ENCODE measurements at regions not wholly inside any gene's neighbourhood (a gene's known extent, or its start where the extent isn't known, plus 50 kb on each side); places are given as distances from the start of the nearest gene placed in this dataset.

DNA sequence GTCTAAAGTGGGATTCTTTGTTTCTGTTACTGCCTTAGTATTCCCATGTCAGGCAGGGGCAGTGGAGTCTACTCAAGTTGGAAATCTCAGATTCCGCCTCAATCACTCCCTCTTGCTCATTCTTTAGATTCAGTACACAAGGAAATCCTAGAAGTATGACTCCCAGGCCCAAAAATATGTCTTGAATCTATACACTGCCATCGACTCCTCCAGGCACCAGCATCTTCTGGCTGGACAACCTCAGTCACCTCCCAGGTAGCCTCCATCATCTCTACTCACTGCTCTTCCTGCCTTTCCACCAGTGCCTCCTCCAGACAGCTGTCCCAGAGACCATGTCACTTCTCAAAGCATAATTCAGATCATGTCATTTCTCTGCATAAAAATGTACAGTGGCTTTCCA lies 329.9 kb downstream of the CDC5L start:
- TF ChIP-seq EP300 (IDR thresholded peaks at IDR 0.05; ENCODE audit: borderline replicate concordance in 1 of 2, low read depth in 1 of 2, low read length in 1 of 2) = no peak
- no peak for TF ChIP-seq EZH2phosphoT487 (IDR thresholded peaks at IDR 0.05; ENCODE audit: borderline replicate concordance, low read depth)
- no peak for TF ChIP-seq RCOR1 (IDR thresholded peaks at IDR 0.05; ENCODE audit: low read length)
- TF ChIP-seq POLR2AphosphoS5 (IDR thresholded peaks at IDR 0.05; ENCODE audit: low read depth, low read length) = no peak
- TF ChIP-seq, protein P1, sequence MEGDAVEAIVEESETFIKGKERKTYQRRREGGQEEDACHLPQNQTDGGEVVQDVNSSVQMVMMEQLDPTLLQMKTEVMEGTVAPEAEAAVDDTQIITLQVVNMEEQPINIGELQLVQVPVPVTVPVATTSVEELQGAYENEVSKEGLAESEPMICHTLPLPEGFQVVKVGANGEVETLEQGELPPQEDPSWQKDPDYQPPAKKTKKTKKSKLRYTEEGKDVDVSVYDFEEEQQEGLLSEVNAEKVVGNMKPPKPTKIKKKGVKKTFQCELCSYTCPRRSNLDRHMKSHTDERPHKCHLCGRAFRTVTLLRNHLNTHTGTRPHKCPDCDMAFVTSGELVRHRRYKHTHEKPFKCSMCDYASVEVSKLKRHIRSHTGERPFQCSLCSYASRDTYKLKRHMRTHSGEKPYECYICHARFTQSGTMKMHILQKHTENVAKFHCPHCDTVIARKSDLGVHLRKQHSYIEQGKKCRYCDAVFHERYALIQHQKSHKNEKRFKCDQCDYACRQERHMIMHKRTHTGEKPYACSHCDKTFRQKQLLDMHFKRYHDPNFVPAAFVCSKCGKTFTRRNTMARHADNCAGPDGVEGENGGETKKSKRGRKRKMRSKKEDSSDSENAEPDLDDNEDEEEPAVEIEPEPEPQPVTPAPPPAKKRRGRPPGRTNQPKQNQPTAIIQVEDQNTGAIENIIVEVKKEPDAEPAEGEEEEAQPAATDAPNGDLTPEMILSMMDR (IDR thresholded peaks at IDR 0.05) = no peak
- TF ChIP-seq CHD2 (IDR thresholded peaks at IDR 0.05; ENCODE audit: low read length, partially characterized antibody) = no peak
- no peak for TF ChIP-seq SIN3A (IDR thresholded peaks at IDR 0.05; ENCODE audit: borderline replicate concordance, low read depth, low read length)
- TF ChIP-seq, protein P2, sequence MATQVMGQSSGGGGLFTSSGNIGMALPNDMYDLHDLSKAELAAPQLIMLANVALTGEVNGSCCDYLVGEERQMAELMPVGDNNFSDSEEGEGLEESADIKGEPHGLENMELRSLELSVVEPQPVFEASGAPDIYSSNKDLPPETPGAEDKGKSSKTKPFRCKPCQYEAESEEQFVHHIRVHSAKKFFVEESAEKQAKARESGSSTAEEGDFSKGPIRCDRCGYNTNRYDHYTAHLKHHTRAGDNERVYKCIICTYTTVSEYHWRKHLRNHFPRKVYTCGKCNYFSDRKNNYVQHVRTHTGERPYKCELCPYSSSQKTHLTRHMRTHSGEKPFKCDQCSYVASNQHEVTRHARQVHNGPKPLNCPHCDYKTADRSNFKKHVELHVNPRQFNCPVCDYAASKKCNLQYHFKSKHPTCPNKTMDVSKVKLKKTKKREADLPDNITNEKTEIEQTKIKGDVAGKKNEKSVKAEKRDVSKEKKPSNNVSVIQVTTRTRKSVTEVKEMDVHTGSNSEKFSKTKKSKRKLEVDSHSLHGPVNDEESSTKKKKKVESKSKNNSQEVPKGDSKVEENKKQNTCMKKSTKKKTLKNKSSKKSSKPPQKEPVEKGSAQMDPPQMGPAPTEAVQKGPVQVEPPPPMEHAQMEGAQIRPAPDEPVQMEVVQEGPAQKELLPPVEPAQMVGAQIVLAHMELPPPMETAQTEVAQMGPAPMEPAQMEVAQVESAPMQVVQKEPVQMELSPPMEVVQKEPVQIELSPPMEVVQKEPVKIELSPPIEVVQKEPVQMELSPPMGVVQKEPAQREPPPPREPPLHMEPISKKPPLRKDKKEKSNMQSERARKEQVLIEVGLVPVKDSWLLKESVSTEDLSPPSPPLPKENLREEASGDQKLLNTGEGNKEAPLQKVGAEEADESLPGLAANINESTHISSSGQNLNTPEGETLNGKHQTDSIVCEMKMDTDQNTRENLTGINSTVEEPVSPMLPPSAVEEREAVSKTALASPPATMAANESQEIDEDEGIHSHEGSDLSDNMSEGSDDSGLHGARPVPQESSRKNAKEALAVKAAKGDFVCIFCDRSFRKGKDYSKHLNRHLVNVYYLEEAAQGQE (IDR thresholded peaks at IDR 0.05; ENCODE audit: low read depth, low read length) = no peak

Measured in SK-N-SH (cell line).